Activated CD8-positive, alpha-beta memory T cell treated with anti-CD3 and anti-CD28 coated beads, Interleukin-2, amount 50 U/mL, for 1 hour (primary cell): ENCODE measurements at regions not wholly inside any gene's neighbourhood (a gene's known extent, or its start where the extent isn't known, plus 50 kb on each side); places are given as distances from the start of the nearest gene placed in this dataset.

Source experiments
- DNase-seq: peaks from one replicate; pipeline ENCODE4 v3.0.0-alpha.2; 2020; ENCODE audit errors: extremely low read depth

GRCh38 chr2:147137711-147138110 lies 707.1 kb upstream of the ACVR2A start:
- no peak for DNase-seq

GRCh38 chr2:147135376-147135775 lies 709.5 kb upstream of the ACVR2A start:
- no peak for DNase-seq

GRCh38 chr2:147133286-147133908 lies 711.4 kb upstream of the ACVR2A start:
- DNase-seq, result no peak

- DNase-seq, result no peak
These were observed 719.7 kb upstream of the ACVR2A start for GRCh38 chr2:147125145-147125544.

DNA sequence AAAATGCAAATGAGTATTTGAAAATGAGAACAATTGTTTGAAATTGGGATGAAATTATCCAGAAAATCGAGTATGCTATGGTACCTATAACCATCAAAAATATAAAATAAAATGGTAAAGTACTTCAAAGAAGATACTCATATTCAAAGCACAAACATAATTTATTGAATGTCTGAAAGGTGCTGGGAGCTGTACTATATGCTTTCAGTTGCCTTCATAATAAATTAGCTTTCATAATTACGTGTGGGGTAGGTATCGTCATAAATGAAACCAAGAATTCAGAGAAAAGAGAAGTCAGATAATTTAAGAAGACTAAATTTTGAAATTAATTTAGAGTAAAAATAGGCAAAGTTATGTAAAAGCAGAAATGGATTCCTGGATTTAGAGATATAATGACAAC lies 721.9 kb upstream of the ACVR2A start:
- no peak for DNase-seq

DNA sequence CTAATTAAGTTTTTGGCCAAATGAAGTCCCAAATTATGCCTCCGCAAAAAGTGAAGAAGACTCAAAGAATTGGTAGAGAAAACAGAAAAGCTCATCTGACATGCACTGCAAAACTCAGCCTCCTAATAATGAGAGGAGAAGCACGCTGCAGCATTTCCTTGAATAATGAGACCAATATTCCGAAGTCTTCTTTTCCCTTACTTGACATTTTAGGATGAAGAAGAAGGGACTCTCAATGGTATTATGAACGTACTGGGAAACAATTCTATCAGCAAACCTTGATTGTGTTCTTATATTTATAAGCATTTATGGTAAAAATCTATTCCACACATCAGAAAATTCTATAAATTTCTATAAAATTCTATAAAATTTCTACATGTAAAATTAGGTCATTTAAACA lies 733.9 kb upstream of the ACVR2A start:
- DNase-seq, result no peak

DNA sequence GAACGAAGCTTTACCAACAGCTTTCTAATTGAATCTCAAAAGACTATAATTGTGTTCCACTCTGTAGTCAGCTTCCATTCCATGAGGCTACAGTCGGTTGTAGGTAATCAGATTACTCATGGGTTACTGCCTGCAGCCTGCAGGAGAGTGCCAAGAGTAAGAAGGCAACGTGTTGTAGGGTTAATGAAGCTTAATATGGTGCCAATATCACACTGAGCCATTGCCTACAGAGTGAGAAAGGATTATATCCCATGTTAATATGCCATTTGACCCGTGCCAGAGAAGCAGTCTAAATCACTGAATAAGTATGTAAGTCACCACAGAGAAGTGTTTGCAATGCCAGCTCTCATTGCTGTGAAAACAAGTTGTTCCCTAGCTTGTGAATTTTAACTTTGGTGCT lies 734.5 kb upstream of the ACVR2A start:
- DNase-seq, result no peak

GRCh38 chr2:147109291-147109690 lies 735.5 kb upstream of the ACVR2A start:
- DNase-seq, result no peak

DNA sequence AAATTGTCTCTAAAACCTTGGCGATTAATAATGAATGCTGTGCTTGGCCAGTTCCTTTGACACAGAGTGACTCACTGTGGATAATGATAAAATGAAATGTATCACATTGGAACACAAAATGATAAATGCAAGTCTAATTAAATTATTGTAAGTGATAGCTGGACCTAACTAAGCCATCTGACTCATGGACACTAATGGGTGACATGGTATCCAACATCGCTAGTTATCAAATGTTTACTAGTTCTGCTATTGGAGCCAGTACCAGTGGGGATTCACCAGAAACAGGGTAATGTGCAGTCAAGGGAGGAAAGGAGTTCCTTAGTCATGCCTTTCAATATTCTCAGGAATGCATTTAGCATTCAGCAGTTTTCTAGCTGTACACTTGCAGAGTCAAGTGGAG lies 736.3 kb upstream of the ACVR2A start:
- DNase-seq, result no peak

DNA sequence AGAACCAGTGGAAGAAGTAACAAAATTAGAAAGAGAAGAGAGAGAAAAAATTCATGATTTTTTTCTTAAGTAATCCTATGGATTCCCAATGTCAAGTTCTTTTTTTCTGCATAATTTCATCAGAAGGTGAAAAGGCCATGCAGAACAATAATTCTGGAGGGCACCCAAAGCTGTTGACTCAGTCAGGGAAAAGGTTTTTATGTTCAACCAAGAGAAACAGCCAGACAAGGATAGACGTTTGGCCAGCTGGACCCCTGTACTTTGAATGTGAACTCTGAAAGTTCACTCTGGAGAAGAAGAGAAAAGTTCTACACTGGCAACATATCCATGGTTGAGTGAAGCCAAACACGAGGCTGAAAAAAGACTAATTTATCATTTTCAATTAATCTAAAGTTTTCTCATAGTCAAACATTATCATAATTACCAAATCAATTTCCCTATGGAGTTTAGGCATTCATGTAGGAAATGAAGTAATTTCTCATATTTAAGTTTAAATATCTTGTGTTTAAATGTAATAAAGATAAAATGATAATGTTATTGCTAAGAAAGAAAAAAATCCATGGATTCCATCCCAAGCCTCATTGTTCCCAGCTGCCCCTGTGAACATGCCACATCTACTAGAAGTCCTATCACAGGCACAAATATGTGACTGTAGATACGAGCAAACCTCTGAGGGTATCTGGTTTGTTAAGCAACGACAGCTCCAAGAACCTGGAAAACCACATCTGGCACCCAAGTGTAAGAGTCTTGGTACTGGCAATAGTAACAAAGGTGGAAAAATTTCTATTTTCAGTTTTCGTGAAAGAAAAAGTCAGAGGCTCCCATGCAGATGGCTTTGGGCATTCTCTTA lies 742.7 kb upstream of the ACVR2A start:
- no peak for DNase-seq

DNA sequence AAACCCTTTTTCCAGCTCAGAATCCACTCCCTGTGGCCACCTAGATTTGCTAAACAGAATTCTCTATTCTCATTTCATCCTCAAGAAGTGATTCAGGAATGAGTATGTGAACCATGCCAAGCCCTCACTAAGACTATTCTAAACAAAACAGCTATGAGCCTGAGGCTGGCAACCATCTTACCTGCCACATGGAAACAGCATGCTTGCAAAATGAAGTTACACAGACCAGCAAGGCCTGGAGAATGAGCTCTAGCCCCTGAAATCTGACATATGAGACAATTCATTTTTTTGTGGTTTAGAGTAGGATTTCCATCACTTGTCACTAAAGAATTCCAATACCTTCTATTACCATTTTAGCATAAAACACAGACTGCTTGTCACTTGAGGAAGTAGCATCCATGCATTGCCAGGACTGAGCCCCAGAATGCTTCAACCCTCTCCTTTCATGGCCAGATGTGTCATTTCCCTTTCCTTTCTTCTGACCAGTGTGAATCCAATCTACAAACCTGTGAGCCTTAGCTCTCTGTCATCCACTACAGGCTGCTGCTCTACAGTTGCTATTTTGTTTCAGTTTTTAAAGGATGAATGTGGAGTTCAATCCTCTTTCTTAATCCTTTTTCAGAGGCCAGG lies 744.3 kb upstream of the ACVR2A start:
- no peak for DNase-seq

DNA sequence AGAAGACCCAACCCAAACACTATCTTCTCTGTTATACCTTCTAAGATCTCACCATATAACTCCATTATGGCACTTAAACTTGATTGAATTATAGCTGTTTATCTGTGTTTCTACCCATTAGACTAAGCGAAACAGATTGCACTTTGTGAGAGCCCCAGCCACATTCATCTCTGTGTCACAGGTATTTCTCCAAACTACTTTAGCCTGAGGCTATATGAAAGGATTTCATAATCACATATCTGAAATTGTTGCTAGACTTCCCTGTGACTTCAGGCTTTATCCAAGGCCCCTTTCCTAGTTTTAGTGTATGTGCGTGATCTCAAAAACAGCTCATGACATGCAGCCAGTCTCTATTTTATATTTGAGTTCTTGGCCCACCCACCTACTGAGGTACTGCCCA lies 745.0 kb upstream of the ACVR2A start:
- DNase-seq, result no peak

DNA sequence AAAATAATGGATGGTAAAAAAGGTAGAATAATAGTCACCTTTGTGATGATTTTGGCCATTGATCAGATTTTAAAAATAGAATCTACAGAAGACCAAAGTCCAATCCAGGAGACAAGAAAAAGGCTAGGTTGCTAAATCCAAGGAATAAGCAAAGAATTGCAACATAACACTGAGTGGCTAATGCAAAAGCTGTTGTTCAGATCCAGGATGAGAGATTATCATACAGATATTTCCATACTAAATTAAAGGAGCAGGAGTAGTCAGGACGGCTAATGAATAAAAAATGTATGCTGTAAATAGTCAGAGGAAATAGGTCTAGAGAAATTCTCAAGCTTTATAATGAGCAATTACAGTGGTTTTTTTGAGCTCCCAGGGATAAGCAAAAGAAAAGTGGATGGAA lies 745.9 kb upstream of the ACVR2A start:
- no peak for DNase-seq

DNA sequence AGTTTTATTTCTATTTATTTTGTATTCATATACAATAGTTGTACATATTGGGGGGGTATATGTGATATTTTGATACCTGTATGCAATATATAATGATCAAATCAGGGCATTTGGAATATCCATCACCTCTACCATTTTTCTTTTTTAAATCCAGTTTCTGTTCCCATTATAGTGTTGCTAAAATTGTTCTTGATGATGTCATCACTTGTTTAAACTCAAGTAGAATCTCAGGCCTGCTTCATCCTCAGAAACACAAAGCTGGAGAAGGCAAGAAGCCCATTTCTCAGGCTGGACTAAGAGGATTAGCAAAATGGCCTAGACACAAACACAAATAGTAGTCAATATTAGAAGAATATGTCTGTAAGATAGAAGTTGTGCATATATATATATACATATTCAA lies 747.1 kb upstream of the ACVR2A start:
- DNase-seq, result no peak

DNA sequence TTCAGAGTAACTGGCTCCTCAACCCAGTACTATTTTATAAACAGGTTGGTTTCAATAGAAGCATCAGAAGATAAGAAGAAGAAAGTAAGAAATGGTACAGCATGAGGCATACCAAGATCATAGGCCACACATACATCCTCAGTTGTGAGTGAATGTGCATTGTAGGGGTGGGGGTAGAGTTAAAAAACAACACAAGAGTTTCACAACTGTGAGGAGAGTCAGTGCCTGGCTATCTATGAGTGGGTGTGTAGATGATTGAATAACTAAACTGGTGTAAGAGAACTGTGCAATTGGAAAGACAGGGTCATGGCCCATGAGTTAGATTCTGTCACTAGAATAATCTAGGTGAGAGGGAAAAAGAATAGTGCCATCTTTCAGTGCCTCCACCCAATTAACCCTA lies 748.2 kb upstream of the ACVR2A start:
- DNase-seq, result no peak

DNA sequence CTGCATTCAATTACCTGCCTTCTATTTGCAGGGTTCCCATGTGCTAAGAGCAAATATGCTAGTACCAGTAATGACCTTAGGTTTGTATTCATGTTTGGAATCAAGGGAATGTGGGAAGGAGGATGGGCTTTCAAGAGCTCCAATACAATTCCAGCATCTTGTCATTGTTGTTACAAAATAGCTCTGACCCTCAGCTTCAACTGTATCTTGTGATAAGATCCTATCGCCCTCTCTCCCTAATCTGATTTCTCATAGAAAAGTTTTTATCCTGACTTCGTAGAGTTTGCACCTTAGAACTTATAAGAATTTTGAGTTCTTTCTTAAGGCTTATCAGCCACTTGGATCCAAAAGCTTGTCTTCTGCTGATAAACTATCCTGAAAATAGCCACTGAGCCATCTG lies 749.5 kb upstream of the ACVR2A start:
- DNase-seq, result no peak

- DNase-seq, result no peak
These were observed 750.8 kb upstream of the ACVR2A start for GRCh38 chr2:147094077-147094476.

DNA sequence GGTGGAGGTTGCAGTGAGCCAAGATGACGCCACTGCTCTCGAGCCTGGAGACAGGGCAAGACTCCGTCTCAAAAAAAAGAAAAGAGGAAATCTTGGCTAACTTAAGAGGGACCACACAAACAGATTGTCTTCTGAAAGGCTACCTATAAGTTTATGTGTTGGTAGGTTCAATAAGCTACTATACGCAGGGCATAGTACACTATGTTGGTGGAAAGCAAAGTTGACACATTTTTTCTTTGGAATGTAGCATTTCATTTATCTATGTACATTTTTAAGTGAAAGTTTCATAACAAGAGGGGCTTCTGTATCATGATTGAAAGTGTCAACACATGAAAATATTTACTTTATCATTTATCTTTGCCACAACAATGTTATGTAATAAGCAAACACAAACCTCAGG lies 752.6 kb upstream of the ACVR2A start:
- DNase-seq, result no peak

GRCh38 chr2:147091448-147091847 lies 753.4 kb upstream of the ACVR2A start:
- no peak for DNase-seq

GRCh38 chr2:147088871-147089270 lies 756.0 kb upstream of the ACVR2A start:
- DNase-seq, result no peak

DNA sequence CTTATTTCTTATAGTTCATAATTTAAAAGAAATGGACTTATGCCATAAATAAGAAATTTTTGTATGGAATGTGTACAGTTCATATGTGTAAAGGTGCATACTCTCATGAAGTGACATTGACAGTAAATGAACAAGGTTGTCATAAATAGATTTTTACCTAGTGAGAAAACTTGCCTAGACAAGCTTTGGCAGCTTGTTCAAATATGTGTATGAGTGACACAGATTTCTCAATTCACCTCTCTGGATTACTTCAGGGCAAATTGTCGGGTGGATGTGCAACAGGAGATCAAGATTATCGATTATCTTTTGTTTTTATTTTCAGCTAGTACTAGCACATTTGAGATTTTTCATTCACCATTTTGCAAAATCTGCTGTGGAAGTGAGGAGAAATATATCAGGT lies 758.1 kb upstream of the ACVR2A start:
- DNase-seq, result no peak

GRCh38 chr2:147083664-147084063 lies 761.2 kb upstream of the ACVR2A start:
- no peak for DNase-seq

DNA sequence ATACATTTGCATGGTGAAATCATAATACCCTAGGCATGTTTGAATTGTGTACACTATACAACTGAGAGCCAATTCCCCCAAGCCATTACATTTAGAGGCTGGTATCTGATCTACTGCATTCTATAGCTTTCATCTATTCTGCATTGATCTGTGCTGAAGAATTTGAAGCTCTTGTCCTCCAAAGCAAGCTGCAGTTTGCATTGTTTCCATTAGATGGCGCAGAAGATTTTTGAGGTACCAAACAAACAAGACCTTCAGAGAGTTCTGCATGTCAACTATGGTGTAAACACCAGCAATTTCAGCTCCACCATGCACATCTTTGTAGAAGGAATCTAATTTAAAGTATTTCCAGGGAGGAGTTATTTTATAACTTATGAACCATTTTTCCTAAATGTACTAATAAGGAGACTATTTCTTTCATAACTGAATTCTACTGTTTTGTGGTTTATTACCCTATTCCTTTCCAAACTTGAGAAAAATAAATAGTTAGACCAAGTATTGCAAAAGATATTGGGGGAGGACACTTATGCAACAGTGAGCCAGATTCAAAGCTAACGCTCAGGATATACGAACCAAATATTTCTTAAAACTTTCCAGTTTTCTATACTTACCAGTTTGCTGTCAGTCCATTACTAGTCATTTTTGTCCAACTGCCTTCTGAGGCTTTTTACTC lies 761.8 kb upstream of the ACVR2A start:
- no peak for DNase-seq
